ENCODE measurements at regions not wholly inside any gene's neighbourhood (a gene's known extent, or its start where the extent isn't known, plus 50 kb on each side); places are given as distances from the start of the nearest gene placed in this dataset.

DNA sequence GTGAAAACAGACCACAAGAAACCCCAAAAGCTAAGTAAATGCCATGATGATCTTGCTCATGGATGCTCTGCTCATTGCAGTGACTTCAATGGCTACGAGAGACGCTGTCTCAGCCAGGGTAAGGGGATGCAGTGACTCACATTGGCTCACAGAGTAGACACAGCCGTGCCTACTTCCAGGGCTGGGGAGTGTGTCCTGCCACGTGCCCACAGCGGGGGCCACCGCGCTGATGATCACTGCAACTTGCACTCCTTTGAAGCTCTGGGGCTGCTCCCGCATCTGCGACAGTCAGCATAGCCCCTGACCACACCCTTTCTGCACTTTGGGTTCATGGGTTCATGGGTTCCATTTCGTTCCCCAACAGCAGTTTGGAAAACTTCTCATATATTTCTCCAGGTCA is 231.4 kb upstream of the RPL38 start:
- Histone ChIP-seq H3K27ac (ENCODE audit: low read depth, low read length, poor library complexity, severe bottlenecking) (no peak overlapping the region), H3K36me3 (ENCODE audit: insufficient read depth, low read length) (no peaks in the 10 kb centered on the region), H3K27me3 (ENCODE audit: insufficient read depth, low read length) (no peaks in the 10 kb centered on the region), H3K79me2 (ENCODE audit: insufficient read depth, low read length) (no peaks in the 10 kb centered on the region), H3K4me2 (ENCODE audit: low read length) (no peak overlapping the region), H3F3A (ENCODE audit: insufficient read depth, low read length) (no peaks in the 10 kb centered on the region), H2AFZ (ENCODE audit: low read length) (no peak overlapping the region), H3K9me2 (ENCODE audit: low read depth, low read length) (no peaks in the 10 kb centered on the region), H3K4me1 (ENCODE audit: insufficient read depth, low read length, severe bottlenecking) (no peaks in the 10 kb centered on the region), H3K4me3 (ENCODE audit: low read depth, low read length, poor library complexity, severe bottlenecking) (no peak overlapping the region), H4K20me1 (ENCODE audit: insufficient read depth, low read length) (no peaks in the 10 kb centered on the region), H3K9ac (ENCODE audit: low read length) (no peak overlapping the region), H3K9me3 (ENCODE audit: low read length) (no peaks in the 10 kb centered on the region)
- TF ChIP-seq EZH2 (IDR thresholded peaks at IDR 0.05; ENCODE audit: borderline replicate concordance, low read length): no peak
- TF ChIP-seq, protein P1, sequence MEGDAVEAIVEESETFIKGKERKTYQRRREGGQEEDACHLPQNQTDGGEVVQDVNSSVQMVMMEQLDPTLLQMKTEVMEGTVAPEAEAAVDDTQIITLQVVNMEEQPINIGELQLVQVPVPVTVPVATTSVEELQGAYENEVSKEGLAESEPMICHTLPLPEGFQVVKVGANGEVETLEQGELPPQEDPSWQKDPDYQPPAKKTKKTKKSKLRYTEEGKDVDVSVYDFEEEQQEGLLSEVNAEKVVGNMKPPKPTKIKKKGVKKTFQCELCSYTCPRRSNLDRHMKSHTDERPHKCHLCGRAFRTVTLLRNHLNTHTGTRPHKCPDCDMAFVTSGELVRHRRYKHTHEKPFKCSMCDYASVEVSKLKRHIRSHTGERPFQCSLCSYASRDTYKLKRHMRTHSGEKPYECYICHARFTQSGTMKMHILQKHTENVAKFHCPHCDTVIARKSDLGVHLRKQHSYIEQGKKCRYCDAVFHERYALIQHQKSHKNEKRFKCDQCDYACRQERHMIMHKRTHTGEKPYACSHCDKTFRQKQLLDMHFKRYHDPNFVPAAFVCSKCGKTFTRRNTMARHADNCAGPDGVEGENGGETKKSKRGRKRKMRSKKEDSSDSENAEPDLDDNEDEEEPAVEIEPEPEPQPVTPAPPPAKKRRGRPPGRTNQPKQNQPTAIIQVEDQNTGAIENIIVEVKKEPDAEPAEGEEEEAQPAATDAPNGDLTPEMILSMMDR (IDR thresholded peaks at IDR 0.05; ENCODE audit: low read length): no peak

DNA sequence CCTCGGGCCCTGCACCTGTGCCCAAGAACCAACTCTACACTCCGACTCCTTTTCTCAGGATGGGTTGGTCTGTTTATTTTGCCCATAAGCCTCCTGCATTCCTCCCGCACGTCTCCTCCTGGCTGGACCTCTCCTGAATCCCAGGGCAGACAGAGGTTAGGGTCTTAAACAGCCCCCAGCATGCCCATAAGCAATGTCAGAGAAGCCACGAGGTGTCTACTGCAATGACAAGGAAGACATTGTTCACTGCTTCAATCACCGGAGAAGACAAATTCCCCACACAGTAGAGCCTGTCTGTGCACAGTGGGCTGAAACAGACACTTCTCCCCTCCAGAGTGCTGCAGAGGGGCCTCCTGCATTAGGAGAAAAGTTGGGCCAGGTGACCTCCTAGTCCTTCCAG is 230.6 kb upstream of the RPL38 start:
- Histone ChIP-seq H4K20me1 (ENCODE audit: insufficient read depth, low read length) (no peaks in the 10 kb centered on the region), H3K27me3 (ENCODE audit: insufficient read depth, low read length) (no peaks in the 10 kb centered on the region), H3F3A (ENCODE audit: insufficient read depth, low read length) (no peaks in the 10 kb centered on the region), H3K27ac (ENCODE audit: low read depth, low read length, poor library complexity, severe bottlenecking) (no peak overlapping the region), H3K9ac (ENCODE audit: low read length) (no peak overlapping the region), H3K9me2 (ENCODE audit: low read depth, low read length) (no peaks in the 10 kb centered on the region), H3K36me3 (ENCODE audit: insufficient read depth, low read length) (no peaks in the 10 kb centered on the region), H2AFZ (ENCODE audit: low read length) (no peak overlapping the region), H3K4me2 (ENCODE audit: low read length) (no peak overlapping the region), H3K4me1 (ENCODE audit: insufficient read depth, low read length, severe bottlenecking) (no peaks in the 10 kb centered on the region), H3K4me3 (ENCODE audit: low read depth, low read length, poor library complexity, severe bottlenecking) (no peak overlapping the region), H3K79me2 (ENCODE audit: insufficient read depth, low read length) (no peaks in the 10 kb centered on the region), H3K9me3 (ENCODE audit: low read length) (no peaks in the 10 kb centered on the region)
- TF ChIP-seq, protein P1 (IDR thresholded peaks at IDR 0.05; ENCODE audit: low read length): no peak
- TF ChIP-seq EZH2 (IDR thresholded peaks at IDR 0.05; ENCODE audit: borderline replicate concordance, low read length): no peak

DNA sequence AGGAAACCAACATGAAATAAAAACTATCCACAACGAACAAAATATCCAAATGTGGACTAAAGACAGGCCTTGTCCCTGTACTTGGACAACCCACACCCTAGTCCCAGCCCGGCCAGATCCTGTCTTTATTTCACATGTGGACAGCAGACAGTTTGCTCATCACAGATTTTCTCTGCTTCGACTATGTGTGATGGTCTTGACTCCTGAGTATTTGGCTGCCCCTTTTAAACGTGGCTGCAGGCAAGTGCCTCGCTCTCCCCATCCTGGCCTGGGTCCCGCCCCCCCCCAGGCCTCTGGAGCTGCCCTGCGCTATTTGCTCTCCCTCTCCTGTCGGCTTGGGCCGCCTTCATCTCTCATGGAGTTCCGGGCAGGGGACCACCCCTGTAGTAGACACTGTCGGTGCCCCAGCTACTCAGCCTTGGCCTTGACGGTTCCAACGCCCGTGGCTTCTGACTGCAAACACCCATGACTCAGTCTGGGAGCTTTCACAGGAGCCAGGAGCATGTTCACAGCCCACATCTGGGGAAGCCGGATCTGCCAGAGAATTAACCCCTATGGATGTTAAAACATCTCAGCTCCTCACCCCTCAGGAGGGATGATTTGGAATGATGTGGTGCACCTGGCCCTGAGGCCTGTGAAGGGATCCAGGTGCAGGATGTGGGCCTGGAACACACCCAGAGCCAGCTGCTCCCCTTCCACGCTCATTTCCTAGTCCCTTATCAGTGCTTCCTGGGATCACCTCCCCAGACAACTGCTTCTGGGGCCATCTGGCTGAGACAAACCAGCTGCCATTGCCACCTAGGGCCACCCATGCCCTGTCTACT is 229.7 kb upstream of the RPL38 start:
- H3K4me1 ChIP-seq (ENCODE audit: insufficient read depth, low read length, severe bottlenecking): no peaks in the 10 kb centered on the region
- no peak overlapping the region for H3K27ac ChIP-seq (ENCODE audit: low read depth, low read length, poor library complexity, severe bottlenecking)
- H3K9me3 ChIP-seq (ENCODE audit: low read length): no peaks in the 10 kb centered on the region
- H3K27me3 ChIP-seq (ENCODE audit: insufficient read depth, low read length): no peaks in the 10 kb centered on the region
- no peaks in the 10 kb centered on the region for H3K9me2 ChIP-seq (ENCODE audit: low read depth, low read length)
- no peaks in the 10 kb centered on the region for H3K36me3 ChIP-seq (ENCODE audit: insufficient read depth, low read length)
- H2AFZ ChIP-seq (ENCODE audit: low read length): no peak overlapping the region
- no peak overlapping the region for H3K4me3 ChIP-seq (ENCODE audit: low read depth, low read length, poor library complexity, severe bottlenecking)
- H3K4me2 ChIP-seq (ENCODE audit: low read length): no peak overlapping the region
- no peaks in the 10 kb centered on the region for H4K20me1 ChIP-seq (ENCODE audit: insufficient read depth, low read length)
- H3F3A ChIP-seq (ENCODE audit: insufficient read depth, low read length): no peaks in the 10 kb centered on the region
- no peak for TF ChIP-seq EZH2 (IDR thresholded peaks at IDR 0.05; ENCODE audit: borderline replicate concordance, low read length)
- TF ChIP-seq, protein P1 (IDR thresholded peaks at IDR 0.05; ENCODE audit: low read length): no peak
- H3K79me2 ChIP-seq (ENCODE audit: insufficient read depth, low read length): no peaks in the 10 kb centered on the region
- H3K9ac ChIP-seq (ENCODE audit: low read length): no peak overlapping the region

Measured in OCI-LY1 (cell line).